ENCODE measurements at regions not wholly inside any gene's neighbourhood (a gene's known extent, or its start where the extent isn't known, plus 50 kb on each side); places are given as distances from the start of the nearest gene placed in this dataset.

DNA sequence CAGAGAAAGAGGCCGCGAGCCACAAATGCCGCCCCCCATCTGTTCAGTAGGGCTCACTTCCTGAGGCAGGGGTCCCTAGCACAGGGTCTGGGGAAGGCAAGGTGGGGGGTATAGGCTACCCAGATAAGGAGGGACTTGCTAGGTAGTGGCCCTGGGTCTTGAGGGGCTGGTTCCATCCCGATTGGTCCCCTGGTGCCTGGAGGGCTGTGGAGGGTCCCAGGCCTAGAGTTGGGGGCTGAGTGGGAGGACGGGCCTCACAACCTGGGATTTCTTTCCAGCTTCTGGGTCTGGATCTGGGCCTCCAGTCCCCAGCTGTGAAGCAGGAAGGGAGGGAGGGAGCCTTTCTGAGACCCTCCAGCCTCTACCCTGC, 75.1 kb upstream of the EN2 start:
- Histone ChIP-seq H3K36me3 (ENCODE audit: control insufficient read depth in 2 of 2, extremely low read depth in 1 of 2, insufficient read depth in 2 of 2, low read length in 2 of 2) (no peaks in the 10 kb centered on the region), H3K27ac (ENCODE audit: control insufficient read depth, insufficient read depth, low read length) (no peak overlapping the region), H3K27me3 (ENCODE audit: control insufficient read depth, extremely low read depth, insufficient read depth, low read length) (peaks cover 75% of the 10 kb centered on the region), H3K4me3 (ENCODE audit: control insufficient read depth in 2 of 3, extremely low read depth in 1 of 3, insufficient read depth in 2 of 3, low read depth in 1 of 3, low read length in 3 of 3) (no peak overlapping the region), H3K4me1 (ENCODE audit: control insufficient read depth, extremely low read depth, insufficient read depth, low read length) (no peaks in the 10 kb centered on the region), H3K4me2 (ENCODE audit: control insufficient read depth, extremely low read depth, insufficient read depth, low read depth, low read length) (no peak overlapping the region), H4K20me1 (ENCODE audit: control insufficient read depth, extremely low read depth, insufficient read depth, low read length) (peaks cover 8% of the 10 kb centered on the region), H2AFZ (ENCODE audit: control insufficient read depth, low read length) (no peak overlapping the region), H3K79me2 (ENCODE audit: control insufficient read depth, insufficient read depth, low read length) (no peaks in the 10 kb centered on the region), H3K9me1 (ENCODE audit: control insufficient read depth, extremely low read depth, insufficient read depth, low read length) (no peaks in the 10 kb centered on the region), H3K9ac (ENCODE audit: control insufficient read depth, extremely low read depth, insufficient read depth, low read length) (no peak overlapping the region), H3K9me3 (ENCODE audit: control insufficient read depth, low read depth, low read length) (no peaks in the 10 kb centered on the region)
- FAIRE-seq (no peak), DNase-seq (ENCODE audit: low read depth, low spot score) (no peak)
- dilution Hi-C loops (cut with MboI; ENCODE audit: extremely low pct_ligation_motif_present, low sequenced_read_pairs): no loop called here
- no peak for TF ChIP-seq EZH2 (IDR thresholded peaks at IDR 0.05; ENCODE audit: low read length)
- TF ChIP-seq CTCF (optimal IDR thresholded peaks at IDR 0.05 in 1 of 3, IDR thresholded peaks at IDR 0.05 in 1 of 3, conservative IDR thresholded peaks at IDR 0.05 in 1 of 3; ENCODE audit: extremely low read depth in 1 of 3, insufficient read depth in 2 of 3, low read length in 3 of 3): no peak

DNA sequence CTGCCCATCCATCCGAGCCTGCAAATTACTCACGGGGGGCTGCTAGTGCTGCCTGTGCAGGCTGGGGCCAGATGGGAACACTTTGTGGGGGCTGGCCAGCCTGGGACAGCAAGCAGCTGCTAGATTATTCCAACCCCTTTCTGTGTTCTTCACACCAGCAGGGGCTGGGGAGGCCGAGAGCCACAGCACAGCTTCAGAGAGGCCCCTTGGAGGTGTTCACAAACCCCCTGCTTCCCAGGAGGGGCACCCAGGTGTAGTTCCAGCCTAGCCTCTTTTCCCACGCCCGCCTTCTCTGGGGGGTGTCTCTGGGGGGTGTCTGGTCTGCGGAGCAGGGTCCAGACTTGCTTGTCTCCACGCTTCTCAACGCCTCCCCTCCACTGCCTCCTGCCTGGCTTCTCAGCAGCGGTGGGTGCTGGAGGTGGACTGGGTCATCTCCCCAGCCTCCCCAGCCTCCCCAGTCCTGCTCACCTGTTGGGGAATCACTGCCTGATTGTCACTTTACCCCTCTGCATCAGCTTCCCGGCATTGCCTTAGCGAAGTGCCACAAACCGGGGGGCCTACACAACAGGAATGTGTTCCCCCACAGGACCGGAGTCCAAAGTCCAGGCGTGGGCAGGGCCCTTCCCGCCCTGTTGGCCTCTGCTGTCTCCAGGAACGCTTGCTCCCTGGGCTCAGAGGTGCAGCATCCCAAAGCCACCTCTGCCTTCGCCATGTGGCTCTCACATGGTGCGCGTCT, 74.0 kb upstream of the EN2 start:
- Histone ChIP-seq H4K20me1 (ENCODE audit: control insufficient read depth, extremely low read depth, insufficient read depth, low read length) (peaks cover 8% of the 10 kb centered on the region), H3K27ac (ENCODE audit: control insufficient read depth, insufficient read depth, low read length) (no peak overlapping the region), H3K4me3 (ENCODE audit: control insufficient read depth in 2 of 3, extremely low read depth in 1 of 3, insufficient read depth in 2 of 3, low read depth in 1 of 3, low read length in 3 of 3) (no peak overlapping the region), H3K4me1 (ENCODE audit: control insufficient read depth, extremely low read depth, insufficient read depth, low read length) (no peaks in the 10 kb centered on the region), H2AFZ (ENCODE audit: control insufficient read depth, low read length) (no peak overlapping the region), H3K9ac (ENCODE audit: control insufficient read depth, extremely low read depth, insufficient read depth, low read length) (no peak overlapping the region), H3K9me3 (ENCODE audit: control insufficient read depth, low read depth, low read length) (no peaks in the 10 kb centered on the region), H3K27me3 (ENCODE audit: control insufficient read depth, extremely low read depth, insufficient read depth, low read length) (peaks cover 63% of the 10 kb centered on the region), H3K79me2 (ENCODE audit: control insufficient read depth, insufficient read depth, low read length) (no peaks in the 10 kb centered on the region), H3K4me2 (ENCODE audit: control insufficient read depth, extremely low read depth, insufficient read depth, low read depth, low read length) (no peak overlapping the region), H3K36me3 (ENCODE audit: control insufficient read depth in 2 of 2, extremely low read depth in 1 of 2, insufficient read depth in 2 of 2, low read length in 2 of 2) (no peaks in the 10 kb centered on the region), H3K9me1 (ENCODE audit: control insufficient read depth, extremely low read depth, insufficient read depth, low read length) (no peaks in the 10 kb centered on the region)
- dilution Hi-C loops (cut with MboI; ENCODE audit: extremely low pct_ligation_motif_present, low sequenced_read_pairs): no loop called here
- TF ChIP-seq EZH2 (IDR thresholded peaks at IDR 0.05; ENCODE audit: low read length) (no peak), CTCF (optimal IDR thresholded peaks at IDR 0.05 in 1 of 3, IDR thresholded peaks at IDR 0.05 in 1 of 3, conservative IDR thresholded peaks at IDR 0.05 in 1 of 3; ENCODE audit: extremely low read depth in 1 of 3, insufficient read depth in 2 of 3, low read length in 3 of 3) (no peak)
- FAIRE-seq (no peak), DNase-seq (ENCODE audit: low read depth, low spot score) (no peak)
